Prostate gland (tissue), 2 donors: ENCODE measurements at regions not wholly inside any gene's neighbourhood (a gene's known extent, or its start where the extent isn't known, plus 50 kb on each side); places are given as distances from the start of the nearest gene placed in this dataset.
"Not testable (repeated sequence)": the region's sequence is repeated elsewhere in the genome, so short reads cannot be mapped to it uniquely, and the experiment has no call there.

Experiments used
- DNase-seq: peaks from one replicate; pipeline ENCODE4 v3.0.0-alpha.2; 2019; ENCODE audit warnings: low spot score
- H3K27ac ChIP-seq, 2 donors: fragments of 200-600 bp; sonication (generic); 2 replicates each; pipeline ENCODE4 v1.5.1; 2017 to 2019
- H3K27me3 ChIP-seq: fragments of 200-600 bp; sonication (generic); replicated peaks from 2 replicates; pipeline ENCODE4 v1.5.1; 2019; ENCODE audit not compliant: insufficient read depth
- H3K36me3 ChIP-seq, 2 donors: fragments of 200-600 bp; sonication (generic); 1 replicate in 1 of 2; 2 replicates in 1 of 2; pipeline versions ENCODE4 v1.5.1 to v1.8.1; 2017 to 2019
- H3K4me1 ChIP-seq: fragments of 200-600 bp; sonication (generic); replicated peaks from 2 replicates; pipeline ENCODE4 v1.5.1; 2019
- H3K4me3 ChIP-seq, 2 donors: fragments of 200-600 bp; sonication (generic); 2 replicates each; pipeline ENCODE4 v1.5.1; 2017 to 2019
- H3K9me3 ChIP-seq: fragments of 200-600 bp; sonication (generic); 2 replicates; pipeline ENCODE4 v1.5.1; 2017
- POLR2A ChIP-seq: fragments of 450-650 bp; IDR thresholded peaks from one replicate; pipeline ENCODE4 v1.6.1; 2016; ENCODE audit warnings: antibody characterized with exemption, mild to moderate bottlenecking
- POLR2AphosphoS5 ChIP-seq: sonication (generic); formaldehyde crosslinking; IDR thresholded peaks from one replicate; pipeline ENCODE4 v1.6.1; 2017; ENCODE audit warnings: antibody characterized with exemption
- WGBS: methylation state at CpG from one replicate; pipeline ENCODE4 v1.1.5; 2018; 5-methylcytosine and 5-hydroxymethylcytosine counted together
- intact Hi-C: fragments of 100-400 bp; cut with DNase I; formaldehyde crosslinking; loops from one replicate; pipeline ENCODE4 v1.14.2; 2022
- TF ChIP-seq, protein P1 (sequence below), 4 experiments: fragments of 200-600 bp in 2 of 4; fragments of 450-650 bp in 2 of 4; sonication (generic) in 2 of 4; IDR thresholded peaks; 1 replicate in 3 of 4; 2 replicates in 1 of 4; pipeline ENCODE4 v1.5.1; 2016 to 2019; ENCODE audit warnings: antibody characterized with exemption in 4 of 4, mild to moderate bottlenecking in 2 of 4, moderate library complexity in 2 of 4

GRCh38 chr5:24268482-24269056, 376.2 kb downstream of the CDH10 start:
- TF ChIP-seq POLR2AphosphoS5 (no peak), POLR2A (no peak)
- TF ChIP-seq, protein P1, sequence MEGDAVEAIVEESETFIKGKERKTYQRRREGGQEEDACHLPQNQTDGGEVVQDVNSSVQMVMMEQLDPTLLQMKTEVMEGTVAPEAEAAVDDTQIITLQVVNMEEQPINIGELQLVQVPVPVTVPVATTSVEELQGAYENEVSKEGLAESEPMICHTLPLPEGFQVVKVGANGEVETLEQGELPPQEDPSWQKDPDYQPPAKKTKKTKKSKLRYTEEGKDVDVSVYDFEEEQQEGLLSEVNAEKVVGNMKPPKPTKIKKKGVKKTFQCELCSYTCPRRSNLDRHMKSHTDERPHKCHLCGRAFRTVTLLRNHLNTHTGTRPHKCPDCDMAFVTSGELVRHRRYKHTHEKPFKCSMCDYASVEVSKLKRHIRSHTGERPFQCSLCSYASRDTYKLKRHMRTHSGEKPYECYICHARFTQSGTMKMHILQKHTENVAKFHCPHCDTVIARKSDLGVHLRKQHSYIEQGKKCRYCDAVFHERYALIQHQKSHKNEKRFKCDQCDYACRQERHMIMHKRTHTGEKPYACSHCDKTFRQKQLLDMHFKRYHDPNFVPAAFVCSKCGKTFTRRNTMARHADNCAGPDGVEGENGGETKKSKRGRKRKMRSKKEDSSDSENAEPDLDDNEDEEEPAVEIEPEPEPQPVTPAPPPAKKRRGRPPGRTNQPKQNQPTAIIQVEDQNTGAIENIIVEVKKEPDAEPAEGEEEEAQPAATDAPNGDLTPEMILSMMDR (IDR thresholded peaks at IDR 0.05): no peak
- H3K36me3 ChIP-seq: no peaks in the 10 kb centered on the region
- DNase-seq: no peak
- H3K27me3 ChIP-seq: no peaks in the 10 kb centered on the region
- no peak overlapping the region for H3K27ac ChIP-seq
- 92% methylated on average over 2 of the region's 2 CpGs for WGBS
- H3K9me3 ChIP-seq: no peaks in the 10 kb centered on the region
- H3K4me3 ChIP-seq: no peak overlapping the region
- intact Hi-C loops: no loop called here
- no peaks in the 10 kb centered on the region for H3K4me1 ChIP-seq

GRCh38 chr5:24271702-24272118, 373.1 kb downstream of the CDH10 start:
- H3K9me3 ChIP-seq, H3K36me3 ChIP-seq, DNase-seq, intact Hi-C loops, H3K27ac ChIP-seq, H3K4me3 ChIP-seq, H3K4me1 ChIP-seq, H3K27me3 ChIP-seq: not testable (repeated sequence)
- 83% methylated on average over 5 of the region's 5 CpGs for WGBS

DNA sequence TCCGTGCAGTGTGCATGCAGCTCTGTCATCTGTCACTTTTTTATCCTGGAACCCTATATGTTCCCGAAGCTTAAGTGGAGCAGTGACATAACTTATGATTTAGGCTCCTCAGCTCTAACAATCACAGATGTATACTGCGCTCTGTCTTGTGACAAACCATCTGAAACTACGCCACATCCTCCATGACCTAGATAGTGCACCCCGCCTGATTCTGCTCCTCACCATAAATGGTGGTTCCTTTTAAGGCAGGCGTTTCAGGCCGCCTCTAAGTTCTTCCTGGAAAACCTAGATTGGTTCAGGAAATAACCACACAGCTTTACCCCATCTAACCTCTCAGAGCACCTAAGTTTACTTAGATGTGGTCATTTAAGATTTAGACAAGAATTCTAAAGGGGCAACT, 372.0 kb downstream of the CDH10 start:
- H3K27me3 ChIP-seq: no peaks in the 10 kb centered on the region
- H3K4me3 ChIP-seq: no peak overlapping the region
- TF ChIP-seq POLR2AphosphoS5: no peak
- H3K9me3 ChIP-seq: no peaks in the 10 kb centered on the region
- no peaks in the 10 kb centered on the region for H3K4me1 ChIP-seq
- H3K27ac ChIP-seq: no peak overlapping the region
- 90% methylated on average over 7 of the region's 7 CpGs for WGBS
- intact Hi-C loops: no loop called here
- H3K36me3 ChIP-seq: no peaks in the 10 kb centered on the region
- DNase-seq: no peak

DNA sequence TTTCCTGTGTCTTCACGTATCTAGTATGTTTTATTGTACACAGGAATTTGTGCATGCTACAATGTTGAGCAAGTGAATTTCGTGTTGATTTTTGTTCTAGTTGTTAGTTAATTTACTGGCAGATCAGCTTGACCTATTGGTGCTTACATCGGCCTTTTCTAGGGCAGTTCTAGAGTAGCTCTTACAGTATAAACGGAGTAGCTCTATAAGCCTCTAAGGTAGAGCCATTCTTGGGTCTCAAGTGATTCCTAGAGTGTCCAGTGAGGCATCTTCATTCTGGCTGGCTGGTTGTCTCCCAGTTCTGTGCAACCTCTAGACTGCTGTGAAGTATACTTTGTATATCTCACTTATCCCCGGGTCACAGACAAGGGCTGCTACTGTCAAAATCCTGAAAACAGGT, 364.6 kb downstream of the CDH10 start:
- 84% methylated on average over 5 of the region's 5 CpGs for WGBS
- Histone ChIP-seq H3K4me3 (no peak overlapping the region), H3K27ac (no peak overlapping the region), H3K27me3 (no peaks in the 10 kb centered on the region), H3K9me3 (no peaks in the 10 kb centered on the region), H3K4me1 (no peaks in the 10 kb centered on the region), H3K36me3 (no peaks in the 10 kb centered on the region)
- no peak for DNase-seq
- intact Hi-C loops: no loop called here
- TF ChIP-seq, protein P1 (IDR thresholded peaks at IDR 0.05): no peak
- TF ChIP-seq POLR2AphosphoS5 (no peak), POLR2A (no peak)

- intact Hi-C loops: no loop called here
- no peak for DNase-seq
- Histone ChIP-seq H3K36me3 (no peaks in the 10 kb centered on the region), H3K4me1 (no peaks in the 10 kb centered on the region), H3K27ac (no peak overlapping the region), H3K9me3 (no peaks in the 10 kb centered on the region), H3K4me3 (no peak overlapping the region), H3K27me3 (no peaks in the 10 kb centered on the region)
- TF ChIP-seq POLR2A (no peak), POLR2AphosphoS5 (no peak)
- TF ChIP-seq, protein P1 (IDR thresholded peaks at IDR 0.05): no peak
- 28% methylated on average over 1 of the region's 1 CpG for WGBS
Measured at GRCh38 chr5:24281818-24282217, 363.0 kb downstream of the CDH10 start.

GRCh38 chr5:24289582-24290335, 355.0 kb downstream of the CDH10 start:
- no peaks in the 10 kb centered on the region for H3K4me1 ChIP-seq
- H3K36me3 ChIP-seq: no peaks in the 10 kb centered on the region
- TF ChIP-seq POLR2AphosphoS5 (no peak), POLR2A (no peak)
- TF ChIP-seq, protein P1 (IDR thresholded peaks at IDR 0.05): no peak
- DNase-seq: no peak
- WGBS: 79% methylated on average over 2 of the region's 2 CpGs
- H3K4me3 ChIP-seq: no peak overlapping the region
- H3K27me3 ChIP-seq: no peaks in the 10 kb centered on the region
- intact Hi-C loops: no loop called here
- no peaks in the 10 kb centered on the region for H3K9me3 ChIP-seq
- H3K27ac ChIP-seq: no peak overlapping the region
